ENCODE measurements at regions not wholly inside any gene's neighbourhood (a gene's known extent, or its start where the extent isn't known, plus 50 kb on each side); places are given as distances from the start of the nearest gene placed in this dataset.

DNA sequence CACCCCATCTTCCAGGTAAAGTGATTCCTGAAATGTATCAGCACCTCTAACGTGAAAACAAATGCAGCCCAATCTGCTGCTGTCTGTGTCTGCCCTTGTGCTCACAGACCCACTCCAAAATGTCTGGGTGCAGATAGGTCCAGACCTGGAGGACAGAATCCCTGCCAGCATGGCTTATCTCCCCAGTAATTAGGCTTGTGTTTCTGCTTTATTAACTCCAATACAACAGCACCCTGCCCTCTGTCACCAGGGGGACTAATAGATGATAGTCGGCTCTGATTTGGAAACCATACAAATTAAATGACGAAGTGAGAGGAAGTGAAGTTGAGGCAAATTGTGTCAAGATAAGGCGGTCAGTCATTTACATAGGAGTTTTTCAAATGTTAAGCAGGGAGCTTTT lies 608.3 kb upstream of the SALL1 start:
- DNase-seq, result no peak

DNA sequence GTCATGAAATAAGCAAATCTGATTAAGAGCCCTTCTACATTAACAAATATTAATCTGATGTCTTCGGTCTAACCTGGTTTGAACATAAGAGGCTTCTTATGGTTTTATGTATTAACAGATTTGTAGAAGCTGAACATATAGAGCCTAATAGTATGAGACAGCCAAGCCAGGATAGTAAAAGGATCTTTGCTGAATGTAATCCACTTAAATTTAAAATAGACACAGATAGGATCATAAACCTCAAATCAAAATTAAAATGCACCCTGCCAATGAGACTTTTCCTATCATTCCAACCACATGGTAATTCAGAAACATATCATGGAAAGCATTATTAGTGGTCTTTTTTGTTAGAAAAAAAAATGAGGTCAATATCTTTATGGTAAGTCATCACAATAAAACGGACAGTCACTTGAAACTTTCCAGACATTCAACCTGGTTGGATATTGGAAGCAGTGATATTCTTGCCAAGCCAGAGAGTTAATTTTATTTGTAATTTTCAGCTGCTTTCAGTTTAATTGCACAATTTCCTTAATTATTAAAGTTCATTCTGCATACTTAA lies 606.9 kb upstream of the SALL1 start:
- DNase-seq, result no peak

DNA sequence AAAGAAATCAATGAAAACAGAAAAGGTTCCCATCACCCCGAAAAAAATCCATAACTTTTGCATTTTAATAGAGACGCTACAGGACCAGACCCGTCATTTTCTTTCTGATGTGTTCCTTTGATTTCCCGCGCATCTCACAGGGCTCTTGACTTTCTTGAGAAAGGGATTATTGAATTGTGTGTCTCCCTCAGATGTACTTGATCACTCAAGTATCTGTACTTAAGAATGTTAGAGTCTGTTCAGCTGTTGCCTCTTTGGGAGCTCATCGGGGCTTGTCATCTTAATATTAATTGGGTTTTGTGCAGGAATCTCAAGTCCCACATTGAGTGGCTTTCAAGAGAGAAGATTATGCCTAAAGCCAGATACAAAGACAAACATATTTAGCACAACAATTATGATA lies 606.4 kb upstream of the SALL1 start:
- no peak for DNase-seq

DNA sequence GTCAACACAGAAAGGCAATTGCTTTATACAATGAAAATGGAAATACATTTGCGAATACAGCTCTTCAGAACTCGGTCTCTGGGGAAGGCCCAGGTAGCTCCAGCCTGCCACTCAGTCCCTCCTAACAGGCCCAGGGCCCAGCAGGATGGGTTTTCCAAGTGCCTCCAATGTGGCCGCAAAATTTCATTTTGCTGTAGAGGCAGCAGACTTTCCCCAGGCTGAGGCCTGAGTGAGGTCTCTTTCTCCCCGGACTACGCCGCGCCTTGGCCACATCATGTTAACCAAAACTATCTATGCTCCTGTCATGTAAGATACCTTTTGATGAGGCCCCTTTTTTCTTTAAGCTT lies 606.0 kb upstream of the SALL1 start:
- no peak for DNase-seq

DNA sequence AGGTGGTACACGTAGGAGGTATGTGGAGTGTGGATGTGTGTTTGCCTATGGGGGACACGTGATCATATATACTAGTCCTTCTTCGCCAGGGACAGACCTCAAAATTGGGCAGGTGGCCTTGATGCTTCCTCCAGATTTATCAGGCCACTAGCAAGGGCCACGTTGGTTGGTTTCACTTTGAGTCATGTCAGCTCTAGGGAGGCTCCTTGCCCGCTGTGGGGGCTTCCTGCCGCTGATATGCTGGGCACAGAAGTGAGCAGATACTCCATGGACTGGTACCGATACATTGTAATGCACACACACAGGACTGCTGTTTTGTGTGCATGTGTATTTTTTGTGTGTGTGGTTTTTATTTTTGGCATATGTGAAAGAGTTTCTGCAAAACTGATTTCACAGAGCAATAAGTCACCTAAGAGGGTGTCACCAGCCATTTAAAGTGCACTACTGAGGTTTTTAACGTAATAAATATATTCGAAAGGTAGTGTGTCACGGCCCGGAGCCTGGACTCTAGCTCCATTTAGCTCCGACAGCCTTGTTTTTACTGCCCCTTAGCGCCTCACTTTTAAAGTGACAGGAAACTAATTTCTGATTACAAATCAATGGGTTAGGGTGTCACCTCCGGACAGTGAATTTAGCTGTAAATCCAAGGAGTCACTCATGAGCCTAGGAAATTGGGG lies 605.5 kb upstream of the SALL1 start:
- DNase-seq, result no peak

DNA sequence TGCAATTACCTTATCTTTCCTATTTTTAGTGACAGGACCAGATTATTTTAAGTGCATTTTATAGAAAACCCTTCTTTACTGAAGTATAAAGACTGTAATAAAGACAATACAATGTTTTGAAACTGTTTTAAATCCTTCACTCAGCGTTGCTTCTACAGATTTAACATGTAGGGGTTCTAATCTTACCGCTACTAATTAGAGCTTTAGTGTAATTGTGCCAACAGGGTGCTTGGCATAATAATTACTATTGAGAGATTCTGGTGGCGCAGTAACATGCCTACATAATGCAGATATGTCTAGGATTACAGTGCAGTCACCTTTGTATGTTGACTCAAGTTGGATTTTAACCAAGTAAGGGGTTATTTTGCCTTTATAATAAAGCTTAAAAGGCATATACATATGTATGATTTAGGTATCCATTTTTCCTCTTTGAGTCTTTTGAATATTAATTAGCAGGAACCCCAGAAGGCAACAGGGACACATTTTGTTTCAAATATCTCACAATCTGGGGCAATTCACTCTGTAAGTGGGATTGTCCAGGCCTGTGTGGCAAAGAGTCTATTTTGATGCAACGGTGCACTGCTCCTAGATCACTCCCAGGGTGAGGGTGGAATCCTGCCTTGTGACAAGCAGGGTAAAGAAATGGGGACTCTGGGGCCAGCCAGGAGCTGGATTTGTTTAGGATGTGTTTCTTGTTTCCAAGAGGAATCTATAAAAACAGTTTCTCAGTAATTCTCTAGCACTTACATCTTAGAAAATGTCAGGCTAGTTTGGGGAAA lies 604.7 kb upstream of the SALL1 start:
- DNase-seq, result no peak

DNA sequence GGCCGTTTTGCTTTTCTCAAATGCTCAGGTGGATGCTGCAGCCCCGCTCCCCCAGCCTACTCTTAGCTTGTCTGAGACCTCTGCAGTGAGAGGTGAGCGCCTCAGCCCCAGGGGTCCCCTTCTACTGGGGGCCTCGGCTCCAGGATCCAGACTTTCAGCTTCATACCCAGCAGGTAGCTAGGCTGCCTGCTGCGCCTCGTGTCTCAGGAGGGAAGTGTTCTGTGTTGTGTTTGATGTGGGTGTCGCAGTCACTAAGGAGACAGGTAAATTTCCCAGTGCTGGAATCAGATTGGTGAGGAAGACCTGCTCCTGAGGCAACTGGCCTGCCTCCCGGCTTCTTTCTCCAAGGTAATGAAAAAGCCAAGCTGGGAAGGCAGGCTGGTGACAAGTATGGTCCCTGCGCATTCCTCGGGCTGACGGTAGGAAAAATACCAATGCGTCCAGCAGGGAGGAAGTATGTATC lies 604.0 kb upstream of the SALL1 start:
- DNase-seq, result no peak

DNA sequence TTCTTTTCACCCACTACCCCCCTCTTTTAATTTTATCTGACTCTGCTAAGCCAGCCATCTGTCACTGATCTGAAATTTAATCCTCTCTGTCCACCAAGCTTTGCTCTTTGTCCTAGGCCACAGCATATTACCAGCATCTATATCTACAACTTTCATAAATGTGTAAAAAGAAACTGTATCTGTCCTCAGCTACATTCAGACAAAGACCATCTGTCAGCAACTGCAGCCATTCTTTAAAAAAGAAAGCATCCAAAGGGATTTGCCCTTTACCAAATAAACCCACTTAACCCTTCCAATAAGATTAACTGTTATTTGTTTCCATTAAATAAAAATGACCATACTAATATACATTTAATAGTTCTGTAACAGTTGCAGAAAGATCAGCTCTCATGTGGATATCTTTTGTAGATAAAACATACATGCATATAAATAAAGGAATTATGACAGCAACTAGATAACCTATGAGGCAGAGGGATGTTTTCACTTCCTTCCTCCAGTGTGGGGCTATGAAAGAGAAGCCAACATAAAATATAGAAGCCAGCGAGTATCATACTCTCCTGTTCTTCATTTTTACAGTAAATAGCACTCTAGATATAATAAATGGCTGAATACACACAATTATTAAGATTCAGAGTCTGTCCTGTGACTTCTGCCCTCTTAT lies 602.5 kb upstream of the SALL1 start:
- no peak for DNase-seq

DNA sequence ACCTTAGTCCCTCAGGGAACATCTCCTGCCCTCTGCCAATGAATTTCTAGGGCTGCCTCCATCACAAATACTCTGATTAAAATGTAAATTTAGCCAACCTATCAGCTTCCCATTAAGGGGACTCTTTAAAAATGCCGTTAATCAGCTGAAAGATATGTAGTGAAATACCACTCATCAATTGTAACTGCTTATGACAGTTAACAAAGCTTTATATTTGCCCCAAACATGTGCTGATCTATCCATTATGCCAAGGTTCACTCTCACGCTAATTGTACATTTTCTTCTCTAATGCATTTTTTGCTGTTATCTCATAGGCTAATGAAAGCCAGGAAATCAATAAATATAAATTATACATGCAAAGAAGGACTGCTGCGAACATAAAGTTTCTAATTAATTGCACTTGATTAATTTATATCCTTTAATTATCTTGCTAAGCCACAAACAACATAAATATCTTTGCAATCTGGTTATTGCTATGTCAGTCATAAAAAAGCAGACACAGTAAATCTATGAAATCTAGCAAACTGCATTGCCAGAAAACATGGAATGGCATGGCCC lies 601.4 kb upstream of the SALL1 start:
- no peak for DNase-seq

DNA sequence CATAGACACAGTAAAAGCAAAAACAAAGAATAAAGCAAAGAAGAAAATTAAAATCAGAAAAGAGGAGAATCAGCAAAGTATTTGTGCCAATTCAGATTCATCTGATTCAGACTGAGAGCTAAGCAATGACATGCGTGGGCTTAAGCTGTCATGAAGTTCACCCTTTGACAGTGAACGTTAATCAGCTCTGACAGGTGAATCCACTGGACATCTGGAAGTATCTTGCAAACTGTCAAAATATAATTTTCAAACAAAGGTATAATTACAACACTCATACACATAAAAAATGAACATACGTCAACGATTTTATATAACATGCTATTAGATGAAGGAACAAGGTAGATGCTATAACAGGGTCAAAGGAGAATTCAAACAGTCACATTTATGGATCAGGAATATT lies 596.3 kb upstream of the SALL1 start:
- no peak for DNase-seq

DNA sequence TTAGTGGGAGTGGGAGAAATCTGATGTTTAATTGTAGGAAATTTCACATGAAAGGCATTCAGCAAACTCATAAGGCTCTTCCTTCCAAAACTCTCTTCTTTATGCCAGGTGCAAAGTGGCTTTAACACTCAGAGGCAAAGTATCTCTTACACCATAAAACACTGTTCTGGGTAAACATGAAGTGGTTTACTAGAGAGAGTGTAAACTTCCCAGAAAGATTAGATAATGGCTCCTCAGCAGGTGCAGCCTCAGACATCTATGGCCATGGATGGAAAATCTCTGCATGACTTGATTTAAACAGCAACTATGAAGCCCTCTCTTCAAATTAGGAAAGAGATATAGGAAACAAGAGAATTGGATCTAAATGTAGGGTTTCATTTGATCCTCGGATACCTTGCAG lies 583.1 kb upstream of the SALL1 start:
- DNase-seq, result no peak

DNA sequence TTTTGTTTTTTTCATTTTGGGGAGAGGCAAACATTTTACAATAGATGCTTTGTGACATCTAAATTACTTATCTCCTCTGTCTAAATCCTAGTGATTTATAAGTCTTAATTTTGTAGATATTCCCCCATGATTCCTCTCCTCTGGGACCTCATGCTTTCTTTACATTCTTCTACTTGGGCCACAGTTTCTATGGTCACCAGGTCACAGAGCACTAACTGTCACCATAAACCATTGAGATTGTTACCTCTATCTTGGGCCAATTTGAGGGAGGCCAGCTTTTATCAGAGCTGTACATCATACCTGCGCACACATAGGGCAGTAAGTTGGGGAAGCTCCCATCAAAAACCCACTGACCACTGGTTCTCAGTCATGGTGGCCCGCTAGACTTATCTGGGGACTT lies 582.1 kb upstream of the SALL1 start:
- DNase-seq, result no peak

DNA sequence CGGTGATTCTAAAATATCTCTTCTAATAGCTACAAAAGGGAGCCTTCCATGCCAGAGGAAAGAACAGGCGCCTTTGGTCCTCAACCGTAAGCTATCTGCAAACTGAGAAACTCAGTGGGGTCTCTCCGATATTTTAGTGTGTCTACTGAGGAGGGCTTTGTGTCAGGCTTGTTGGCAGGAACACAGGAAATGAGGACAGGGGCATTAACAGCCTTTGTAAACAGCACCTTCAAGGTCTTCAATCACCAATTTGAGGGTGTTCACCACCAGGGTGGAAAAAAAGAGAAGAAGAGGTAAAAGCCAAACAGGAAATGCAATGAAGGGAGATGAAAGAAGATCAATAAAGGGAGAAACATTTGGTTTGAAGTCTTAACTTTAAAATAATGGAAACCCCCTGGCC lies 580.1 kb upstream of the SALL1 start:
- no peak for DNase-seq

DNA sequence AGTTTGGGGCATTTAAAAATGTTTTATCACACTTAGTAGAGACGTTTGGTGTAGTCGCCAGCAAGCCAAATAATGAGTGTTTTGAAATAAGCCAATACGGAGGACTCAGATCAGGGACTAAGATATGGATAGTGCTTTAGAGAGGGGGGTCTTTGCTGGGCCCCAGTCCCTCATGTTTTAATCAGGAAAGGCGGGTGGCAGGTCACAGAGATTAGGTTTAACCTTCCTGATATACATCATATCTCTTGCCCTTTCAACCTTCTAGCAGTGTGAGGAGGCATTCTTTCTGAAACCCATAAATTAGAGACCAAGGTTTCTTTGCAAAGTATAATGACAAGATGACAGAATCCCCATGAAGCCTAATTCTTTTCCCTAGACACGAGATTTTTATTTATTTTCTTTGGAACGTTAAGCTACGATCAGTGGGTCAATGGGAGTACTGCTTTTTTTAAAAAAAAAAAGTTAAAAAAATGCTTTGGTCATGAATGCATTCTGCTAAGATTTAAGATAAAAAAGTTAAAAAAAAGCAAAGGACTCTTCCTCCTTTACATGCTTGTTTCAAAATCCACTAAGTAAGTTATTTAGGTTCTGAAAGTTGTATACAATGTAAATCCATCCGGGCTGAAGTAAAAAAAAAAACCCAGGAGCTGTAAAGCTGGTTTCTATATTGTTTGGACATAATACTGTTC lies 572.1 kb upstream of the SALL1 start:
- no peak for DNase-seq

DNA sequence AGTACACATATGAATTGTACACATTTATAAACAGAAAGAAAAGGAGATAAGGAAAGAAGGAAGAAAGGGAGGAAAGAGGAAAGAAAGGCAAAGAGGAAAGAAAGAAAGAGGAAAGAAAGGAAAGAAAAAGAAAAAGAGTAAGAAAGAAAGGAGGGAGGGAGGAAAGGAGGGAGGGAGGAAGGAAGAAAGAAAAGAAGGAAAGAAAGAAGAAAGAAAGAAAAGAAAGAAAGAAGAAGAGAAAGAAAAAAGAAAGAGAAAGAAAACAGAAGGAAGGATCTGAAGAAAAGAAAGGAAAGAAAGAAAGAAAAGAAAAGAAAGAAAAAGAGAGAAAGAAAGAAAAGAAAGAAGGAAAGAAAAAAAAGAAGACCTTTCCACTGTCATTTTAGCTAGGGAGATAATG lies 571.4 kb upstream of the SALL1 start:
- DNase-seq, result no peak

DNA sequence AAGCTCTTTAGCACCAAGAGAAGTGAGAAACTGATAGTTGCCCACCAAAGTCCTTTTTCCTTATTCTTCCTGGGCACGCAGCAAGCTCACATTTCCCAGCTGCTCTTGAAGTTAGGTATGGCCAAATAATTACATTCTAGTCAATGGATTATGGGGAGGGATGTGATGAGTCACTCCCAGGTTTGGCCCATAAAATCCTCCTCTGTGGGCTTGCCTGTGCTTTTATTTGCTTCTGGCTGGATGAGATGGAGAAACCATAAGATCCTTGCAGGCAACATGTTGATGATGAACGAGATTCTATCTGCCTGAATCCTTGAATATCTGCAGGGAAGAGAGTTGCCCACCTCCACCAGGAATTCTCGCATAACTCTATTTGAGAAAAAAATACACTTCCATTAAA lies 568.3 kb upstream of the SALL1 start:
- no peak for DNase-seq

DNA sequence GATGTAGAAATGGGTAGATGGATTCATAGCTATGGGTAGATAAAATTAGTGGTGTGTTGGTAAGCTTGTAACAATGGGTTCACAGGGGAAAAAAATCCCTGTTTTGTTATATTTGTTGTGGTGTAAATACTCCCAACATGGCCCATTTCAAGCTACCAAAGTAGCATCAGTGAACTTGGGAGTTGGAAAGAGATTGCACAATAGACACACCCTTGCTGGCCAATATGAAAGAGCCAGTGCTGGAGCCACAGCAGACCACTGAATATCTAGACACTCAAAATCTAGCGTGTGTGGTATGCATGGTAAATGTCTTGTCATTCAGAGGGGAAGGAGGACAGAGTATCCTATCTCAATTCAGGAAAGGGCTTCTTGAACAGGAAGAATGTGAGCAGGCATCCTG lies 565.1 kb upstream of the SALL1 start:
- no peak for DNase-seq

DNA sequence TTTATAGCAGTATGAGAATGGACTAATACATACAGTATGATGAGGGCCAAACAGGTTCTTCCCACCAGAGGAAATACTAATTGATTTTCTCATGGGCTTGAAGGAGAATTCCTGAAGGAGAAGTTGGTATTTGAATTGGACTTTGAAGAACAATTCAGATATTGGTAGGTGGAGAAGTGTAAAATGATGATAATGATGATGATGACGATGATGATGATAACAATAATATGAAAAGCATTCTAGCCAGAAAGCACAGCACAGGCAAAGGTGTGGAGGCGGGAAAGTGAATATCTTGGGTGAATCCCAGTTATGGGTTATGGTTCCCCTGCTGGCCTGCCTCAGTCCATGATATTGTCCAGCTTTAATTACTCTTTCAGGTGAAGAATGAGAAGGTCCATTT lies 562.4 kb upstream of the SALL1 start:
- no peak for DNase-seq

DNA sequence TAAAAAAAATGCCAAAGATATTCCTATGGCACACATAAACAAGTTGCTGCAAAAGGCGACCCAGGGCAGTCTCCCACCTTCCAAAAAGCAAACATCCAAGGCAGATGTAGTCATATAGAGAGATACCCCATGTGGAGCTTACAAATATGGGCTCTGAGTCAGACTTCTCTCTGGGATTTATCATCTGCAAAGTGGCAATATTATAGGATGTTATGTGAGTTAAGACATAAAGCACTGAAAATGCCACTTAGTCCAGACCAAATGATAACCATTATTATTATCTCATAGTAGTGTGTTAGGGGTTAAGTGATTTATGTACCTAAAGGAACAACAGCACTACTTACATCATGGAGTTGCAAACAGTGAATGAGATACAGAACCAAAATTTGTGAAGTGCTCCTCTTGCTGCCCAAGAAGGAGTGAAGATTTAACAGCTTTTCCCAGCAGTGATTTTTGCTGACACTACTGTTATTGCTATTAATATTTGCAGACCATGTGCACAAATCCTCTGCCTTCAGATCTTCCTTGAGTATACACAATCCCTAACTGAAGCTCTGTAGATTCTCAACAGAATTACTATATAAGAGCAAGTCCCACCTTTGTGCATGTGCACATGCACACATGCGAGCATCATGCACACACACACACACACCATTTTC lies 560.0 kb upstream of the SALL1 start:
- DNase-seq, result no peak

DNA sequence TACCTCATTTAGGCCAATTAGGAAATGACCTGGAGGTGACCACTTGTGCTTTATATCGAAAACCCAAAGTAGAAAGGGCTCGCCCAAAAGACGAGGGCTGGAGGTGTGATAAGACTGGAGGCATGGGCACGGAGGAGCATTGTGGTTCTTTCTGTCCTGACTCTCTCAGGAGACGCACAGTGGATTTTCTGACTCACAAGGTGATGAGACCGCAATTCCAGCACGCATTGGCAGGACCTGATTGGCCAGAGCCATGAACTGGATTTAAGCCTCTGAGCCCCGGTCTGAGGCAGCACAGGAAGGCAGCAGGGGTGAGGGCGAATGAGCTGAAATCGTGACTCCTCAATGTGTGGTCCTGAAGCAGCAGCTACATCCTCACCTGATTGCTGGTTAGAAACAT lies 559.1 kb upstream of the SALL1 start:
- no peak for DNase-seq

DNA sequence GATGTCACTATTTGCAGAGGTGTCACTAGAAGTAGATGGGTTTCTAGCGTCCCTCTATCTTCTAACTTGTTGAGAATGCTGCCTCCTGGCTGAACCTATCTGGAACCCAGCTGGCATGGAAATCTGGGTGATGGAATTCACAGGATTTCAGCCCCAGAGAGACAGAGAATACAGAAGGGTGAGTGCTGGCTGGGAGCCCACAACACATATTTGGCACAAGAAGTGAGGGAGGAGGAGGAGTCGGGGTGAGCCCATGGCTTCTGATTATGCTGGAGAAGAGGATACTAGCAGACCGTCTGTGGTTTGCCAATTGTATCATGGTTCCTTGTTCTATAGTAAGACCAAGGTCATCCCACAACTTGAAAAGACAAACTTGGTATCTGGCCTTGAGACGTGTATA lies 557.8 kb upstream of the SALL1 start:
- DNase-seq, result no peak

DNA sequence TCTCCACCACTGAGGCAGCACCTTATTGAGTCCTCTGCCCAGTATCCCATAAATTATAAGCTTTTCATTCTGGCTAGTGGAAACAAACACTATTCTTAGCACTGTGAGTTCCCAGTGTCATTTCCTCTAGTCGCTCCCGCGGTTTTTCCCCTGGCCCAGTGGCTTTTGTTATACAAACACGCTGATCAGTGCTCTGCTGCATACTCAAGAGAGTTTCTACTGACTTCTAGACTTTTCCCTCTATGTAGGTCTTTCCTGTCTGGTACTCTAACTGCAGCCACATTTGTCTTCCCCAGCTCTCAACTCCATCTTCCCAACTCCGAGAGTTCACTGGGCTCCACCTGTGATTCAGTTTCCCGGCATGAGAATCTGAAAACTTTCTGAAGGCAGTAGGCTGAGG lies 556.6 kb upstream of the SALL1 start:
- DNase-seq, result no peak

DNA sequence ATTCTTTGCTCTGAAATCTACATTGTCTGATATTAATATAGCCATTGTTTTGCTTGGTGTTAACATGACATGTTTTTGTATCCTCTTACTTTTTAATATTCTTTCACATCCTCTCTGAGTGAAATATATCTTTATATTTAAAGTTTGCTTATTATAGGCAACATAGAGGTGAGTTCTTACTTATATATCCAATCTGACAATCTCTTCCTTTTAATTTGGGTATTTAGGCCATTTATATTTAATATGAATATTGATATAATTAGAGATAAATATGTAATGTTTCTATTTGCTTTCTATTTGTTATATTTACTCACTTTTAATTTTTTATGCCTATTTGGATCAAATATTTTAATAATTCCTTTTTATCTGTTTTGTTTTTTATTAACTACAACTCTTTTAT lies 554.1 kb upstream of the SALL1 start:
- no peak for DNase-seq

Measured in activated naive CD4-positive, alpha-beta T cell (primary cell).